ENCODE measurements at regions not wholly inside any gene's neighbourhood (a gene's known extent, or its start where the extent isn't known, plus 50 kb on each side); places are given as distances from the start of the nearest gene placed in this dataset.

DNA sequence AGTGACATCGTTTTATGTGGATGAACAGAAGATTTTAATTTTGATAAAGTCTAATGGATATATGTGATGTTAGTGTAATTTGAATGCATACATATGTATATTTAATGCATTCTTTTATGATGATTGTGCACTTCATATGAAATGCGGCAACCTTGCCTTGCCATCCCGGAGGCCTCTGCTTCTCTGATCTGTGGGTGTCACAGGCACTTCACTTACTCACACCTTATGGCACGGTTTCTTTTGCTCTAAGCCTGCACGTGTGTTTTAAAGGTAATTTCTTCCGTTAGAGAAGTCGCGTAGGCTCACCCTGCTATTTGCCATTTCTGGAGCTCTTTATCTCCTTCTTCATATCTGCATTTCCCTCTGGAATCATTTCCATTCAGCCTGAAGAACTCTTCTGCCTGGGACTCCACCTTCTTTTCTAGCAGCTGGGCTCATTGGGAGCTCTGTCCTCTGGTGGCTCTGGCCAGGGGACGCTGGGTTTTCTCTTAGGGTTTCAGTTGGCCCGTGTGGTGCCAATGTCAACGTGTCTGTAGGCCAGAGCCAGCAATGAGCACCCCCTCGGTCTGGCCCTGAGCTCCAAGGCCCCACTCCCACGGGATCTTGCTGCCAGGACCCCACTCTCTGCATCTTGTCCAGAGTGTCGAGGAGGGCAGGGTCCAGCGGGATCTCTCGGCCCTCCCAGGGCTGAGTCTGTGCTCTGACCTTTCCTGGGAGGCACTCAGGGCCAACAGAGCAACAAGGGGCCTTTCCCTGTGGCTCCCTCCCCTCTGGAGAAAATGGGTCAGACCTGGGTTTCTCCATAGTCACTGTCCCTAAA, 97.3 kb downstream of the RTP5 start:
- H3K4me2 ChIP-seq = no peak overlapping the region
- CTCF ChIA-PET = interaction anchor here (1.1 to 3.8 kb wide), 5 partner anchors 10 to 15 kb away, joined by 3 to 15 read pairs (median 3); no protein-coding TSS in a partner anchor
- H3K27ac ChIP-seq = no peak overlapping the region
- ATAC-seq (no peak), FAIRE-seq (no peak), DNase-seq (ENCODE audit: low read depth in 1 of 2, low spot score in 1 of 2) (no peak)
- H3K4me1 ChIP-seq = no peaks in the 10 kb centered on the region
- H3K4me3 ChIP-seq = no peak overlapping the region
- POLR2A ChIA-PET = no interaction called here
- TF ChIP-seq, protein P1, sequence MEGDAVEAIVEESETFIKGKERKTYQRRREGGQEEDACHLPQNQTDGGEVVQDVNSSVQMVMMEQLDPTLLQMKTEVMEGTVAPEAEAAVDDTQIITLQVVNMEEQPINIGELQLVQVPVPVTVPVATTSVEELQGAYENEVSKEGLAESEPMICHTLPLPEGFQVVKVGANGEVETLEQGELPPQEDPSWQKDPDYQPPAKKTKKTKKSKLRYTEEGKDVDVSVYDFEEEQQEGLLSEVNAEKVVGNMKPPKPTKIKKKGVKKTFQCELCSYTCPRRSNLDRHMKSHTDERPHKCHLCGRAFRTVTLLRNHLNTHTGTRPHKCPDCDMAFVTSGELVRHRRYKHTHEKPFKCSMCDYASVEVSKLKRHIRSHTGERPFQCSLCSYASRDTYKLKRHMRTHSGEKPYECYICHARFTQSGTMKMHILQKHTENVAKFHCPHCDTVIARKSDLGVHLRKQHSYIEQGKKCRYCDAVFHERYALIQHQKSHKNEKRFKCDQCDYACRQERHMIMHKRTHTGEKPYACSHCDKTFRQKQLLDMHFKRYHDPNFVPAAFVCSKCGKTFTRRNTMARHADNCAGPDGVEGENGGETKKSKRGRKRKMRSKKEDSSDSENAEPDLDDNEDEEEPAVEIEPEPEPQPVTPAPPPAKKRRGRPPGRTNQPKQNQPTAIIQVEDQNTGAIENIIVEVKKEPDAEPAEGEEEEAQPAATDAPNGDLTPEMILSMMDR (IDR thresholded peaks at IDR 0.05) = no peak
- TF ChIP-seq MAFK (IDR thresholded peaks at IDR 0.05; ENCODE audit: partially characterized antibody) = peak; percentile 8
- no peak for TF ChIP-seq SMC3 (IDR thresholded peaks at IDR 0.05)
- WGBS (ENCODE audit: missing lambda C conversion rate) = 63% methylated on average over 12 of the region's 16 CpGs
- H3K9me3 ChIP-seq = no peaks in the 10 kb centered on the region

DNA sequence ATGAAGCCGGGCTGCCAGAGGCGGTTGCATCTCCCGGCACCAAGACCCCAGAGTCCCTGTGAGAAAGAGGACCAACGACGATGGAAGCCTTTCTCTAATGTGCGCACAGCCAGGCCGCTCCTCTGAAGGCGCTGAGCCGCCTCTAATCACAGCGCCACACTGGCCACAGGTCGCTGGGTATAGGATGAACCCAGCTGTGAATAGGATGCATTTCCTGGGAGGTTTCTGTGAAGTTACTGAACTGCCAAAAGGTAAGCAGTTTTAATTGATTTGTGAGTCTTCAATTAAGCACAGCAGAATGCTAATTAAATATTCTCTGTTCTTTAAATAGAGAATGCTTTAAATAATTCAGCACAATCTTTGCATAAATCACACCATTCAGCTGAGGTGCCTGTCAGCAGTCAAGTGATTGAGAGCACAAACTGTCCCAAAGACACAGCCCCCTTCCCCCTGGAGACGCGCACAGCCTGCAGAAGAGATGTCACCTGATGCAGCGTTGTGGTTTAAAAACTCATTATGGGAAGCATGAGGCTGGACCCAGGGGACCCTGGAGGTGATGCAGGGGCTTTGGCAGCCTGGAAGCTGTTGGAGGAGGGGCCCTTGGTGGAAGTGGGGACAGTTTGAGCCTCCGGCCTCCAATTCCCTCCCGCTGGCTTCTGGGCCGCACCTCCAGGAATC, 98.1 kb downstream of the RTP5 start:
- ChIA-PET CTCF (interaction anchor here (1.1 kb wide), 2 partner anchors 11 to 14 kb away, joined by 3 read pairs; no protein-coding TSS in a partner anchor), POLR2A (no interaction called here)
- Histone ChIP-seq H3K4me3 (no peak overlapping the region), H3K9me3 (no peaks in the 10 kb centered on the region), H3K4me2 (no peak overlapping the region), H3K4me1 (no peaks in the 10 kb centered on the region), H3K27ac (no peak overlapping the region)
- WGBS (ENCODE audit: missing lambda C conversion rate) = 83% methylated on average over 15 of the region's 17 CpGs
- FAIRE-seq (no peak), DNase-seq (ENCODE audit: low read depth in 1 of 2, low spot score in 1 of 2) (no peak), ATAC-seq (no peak)
- TF ChIP-seq ESRRA (IDR thresholded peaks at IDR 0.05; ENCODE audit: borderline replicate concordance, low read length) (no peak), CBX2 (IDR thresholded peaks at IDR 0.05; ENCODE audit: borderline replicate concordance, low read depth) (no peak), RARB (CRISPR knock-in tag; IDR thresholded peaks at IDR 0.05) (no peak), TFCP2L1 (CRISPR knock-in tag; IDR thresholded peaks at IDR 0.05) (no peak), CHD2 (IDR thresholded peaks at IDR 0.05; ENCODE audit: low read length, partially characterized antibody) (no peak), RCOR1 (IDR thresholded peaks at IDR 0.05; ENCODE audit: low read depth, low read length) (no peak), JUN (IDR thresholded peaks at IDR 0.05) (no peak), ZSCAN20 (CRISPR knock-in tag; IDR thresholded peaks at IDR 0.05) (no peak), SREBF2 (IDR thresholded peaks at IDR 0.05) (no peak), NPAS2 (CRISPR knock-in tag; IDR thresholded peaks at IDR 0.05; ENCODE audit: borderline replicate concordance) (no peak), TP53 (CRISPR knock-in tag; IDR thresholded peaks at IDR 0.05) (no peak), MYC (IDR thresholded peaks at IDR 0.05; ENCODE audit: borderline replicate concordance, low read length) (no peak), NFE2L2 (conservative IDR thresholded peaks at IDR 0.05; ENCODE audit: low read length) (no peak), CBX8 (IDR thresholded peaks at IDR 0.05) (no peak)
- TF ChIP-seq, protein P2, sequence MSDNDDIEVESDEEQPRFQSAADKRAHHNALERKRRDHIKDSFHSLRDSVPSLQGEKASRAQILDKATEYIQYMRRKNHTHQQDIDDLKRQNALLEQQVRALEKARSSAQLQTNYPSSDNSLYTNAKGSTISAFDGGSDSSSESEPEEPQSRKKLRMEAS (IDR thresholded peaks at IDR 0.05) = no peak
- TF ChIP-seq, protein P1 (IDR thresholded peaks at IDR 0.05) = no peak
- TF ChIP-seq, protein P3, sequence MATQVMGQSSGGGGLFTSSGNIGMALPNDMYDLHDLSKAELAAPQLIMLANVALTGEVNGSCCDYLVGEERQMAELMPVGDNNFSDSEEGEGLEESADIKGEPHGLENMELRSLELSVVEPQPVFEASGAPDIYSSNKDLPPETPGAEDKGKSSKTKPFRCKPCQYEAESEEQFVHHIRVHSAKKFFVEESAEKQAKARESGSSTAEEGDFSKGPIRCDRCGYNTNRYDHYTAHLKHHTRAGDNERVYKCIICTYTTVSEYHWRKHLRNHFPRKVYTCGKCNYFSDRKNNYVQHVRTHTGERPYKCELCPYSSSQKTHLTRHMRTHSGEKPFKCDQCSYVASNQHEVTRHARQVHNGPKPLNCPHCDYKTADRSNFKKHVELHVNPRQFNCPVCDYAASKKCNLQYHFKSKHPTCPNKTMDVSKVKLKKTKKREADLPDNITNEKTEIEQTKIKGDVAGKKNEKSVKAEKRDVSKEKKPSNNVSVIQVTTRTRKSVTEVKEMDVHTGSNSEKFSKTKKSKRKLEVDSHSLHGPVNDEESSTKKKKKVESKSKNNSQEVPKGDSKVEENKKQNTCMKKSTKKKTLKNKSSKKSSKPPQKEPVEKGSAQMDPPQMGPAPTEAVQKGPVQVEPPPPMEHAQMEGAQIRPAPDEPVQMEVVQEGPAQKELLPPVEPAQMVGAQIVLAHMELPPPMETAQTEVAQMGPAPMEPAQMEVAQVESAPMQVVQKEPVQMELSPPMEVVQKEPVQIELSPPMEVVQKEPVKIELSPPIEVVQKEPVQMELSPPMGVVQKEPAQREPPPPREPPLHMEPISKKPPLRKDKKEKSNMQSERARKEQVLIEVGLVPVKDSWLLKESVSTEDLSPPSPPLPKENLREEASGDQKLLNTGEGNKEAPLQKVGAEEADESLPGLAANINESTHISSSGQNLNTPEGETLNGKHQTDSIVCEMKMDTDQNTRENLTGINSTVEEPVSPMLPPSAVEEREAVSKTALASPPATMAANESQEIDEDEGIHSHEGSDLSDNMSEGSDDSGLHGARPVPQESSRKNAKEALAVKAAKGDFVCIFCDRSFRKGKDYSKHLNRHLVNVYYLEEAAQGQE (IDR thresholded peaks at IDR 0.05) = no peak

Measured in A549 (cell line).